WTC11 (cell line): ENCODE measurements at regions not wholly inside any gene's neighbourhood (a gene's known extent, or its start where the extent isn't known, plus 50 kb on each side); places are given as distances from the start of the nearest gene placed in this dataset.
"Not testable (repeated sequence)": the region's sequence is repeated elsewhere in the genome, so short reads cannot be mapped to it uniquely, and the experiment has no call there.

Experiments used
- ATAC-seq: fragments of 200-7000 bp; cut with Tn5 transposase; 2 replicates; pipeline ENCODE4 v1.10.0; 2021; ENCODE audit warnings: mild to moderate bottlenecking, moderate library complexity
- CTCF ChIA-PET: fragments of 300-600 bp; sonication (Branson Sonifier 250); formaldehyde crosslinking; loops from one replicate; lab custom pipeline; 2021; ENCODE audit warnings: antibody characterized with exemption; lab: Charles Lee
- POLR2A ChIA-PET: fragments of 350-600 bp; sonication (Branson Sonifier 250); formaldehyde crosslinking; loops from one replicate; lab custom pipeline; 2021; ENCODE audit warnings: antibody characterized with exemption; lab: Charles Lee
- DNase-seq: peaks from one replicate; pipeline ENCODE4 v3.0.0; 2021; ENCODE audit warnings: low spot score
- H3K27ac Mint-ChIP-seq: 2 replicates; pipeline ENCODE4 v1.8.0; 2021; ENCODE audit warnings: mixed read lengths
- H3K27me3 Mint-ChIP-seq: 2 replicates; pipeline ENCODE4 v1.8.0; 2021; ENCODE audit warnings: low read depth, mild to moderate bottlenecking, moderate library complexity, mixed read lengths
- H3K36me3 Mint-ChIP-seq: 2 replicates; pipeline ENCODE4 v1.8.0; 2021; ENCODE audit warnings: mixed read lengths
- H3K4me1 Mint-ChIP-seq: 2 replicates; pipeline ENCODE4 v1.8.0; 2022; ENCODE audit warnings: mixed read lengths
- H3K4me3 Mint-ChIP-seq: 2 replicates; pipeline ENCODE4 v1.8.0; 2021; ENCODE audit warnings: mild to moderate bottlenecking, moderate library complexity, mixed read lengths
- H3K9me3 Mint-ChIP-seq: 2 replicates; pipeline ENCODE4 v1.8.0; 2021; ENCODE audit warnings: mixed read lengths
- ATF1 ChIP-seq: sonication (generic); formaldehyde crosslinking; IDR thresholded peaks from 2 replicates; pipeline ENCODE4 v1.8.1; 2023; ENCODE audit warnings: mild to moderate bottlenecking, moderate library complexity, missing genetic modification reagents
- ATF6 ChIP-seq: sonication (generic); formaldehyde crosslinking; IDR thresholded peaks from 2 replicates; pipeline ENCODE4 v1.8.1; 2023; ENCODE audit warnings: mild to moderate bottlenecking, missing genetic modification reagents
- CBFB ChIP-seq: sonication (generic); formaldehyde crosslinking; IDR thresholded peaks from 2 replicates; pipeline ENCODE4 v1.8.1; 2022; ENCODE audit warnings: mild to moderate bottlenecking, low read depth, missing genetic modification reagents
- ELF4 ChIP-seq: sonication (generic); formaldehyde crosslinking; IDR thresholded peaks from 2 replicates; pipeline ENCODE4 v1.8.1; 2022; ENCODE audit warnings: low read depth, mild to moderate bottlenecking, moderate library complexity, missing genetic modification reagents
- FOXJ3 ChIP-seq: sonication (generic); formaldehyde crosslinking; IDR thresholded peaks from 2 replicates; pipeline ENCODE4 v1.9.0; 2021; ENCODE audit warnings: missing genetic modification reagents, mild to moderate bottlenecking, borderline replicate concordance
- FOXP1 ChIP-seq: sonication (generic); formaldehyde crosslinking; IDR thresholded peaks from 2 replicates; pipeline ENCODE4 v1.8.0; 2022; ENCODE audit warnings: missing genetic modification reagents, mild to moderate bottlenecking, moderate library complexity, borderline replicate concordance
- GABPB1 ChIP-seq: sonication (generic); formaldehyde crosslinking; IDR thresholded peaks from 2 replicates; pipeline ENCODE4 v1.8.1; 2023; ENCODE audit warnings: mild to moderate bottlenecking, missing genetic modification reagents
- JUN ChIP-seq: sonication (generic); formaldehyde crosslinking; IDR thresholded peaks from 2 replicates; pipeline ENCODE4 v1.8.0; 2023; ENCODE audit warnings: mild to moderate bottlenecking, missing genetic modification reagents
- MAX ChIP-seq: sonication (generic); formaldehyde crosslinking; IDR thresholded peaks from 2 replicates; pipeline ENCODE4 v1.8.0; 2022; ENCODE audit warnings: mild to moderate bottlenecking, missing genetic modification reagents
- MLX ChIP-seq: sonication (generic); formaldehyde crosslinking; IDR thresholded peaks from 2 replicates; pipeline ENCODE4 v1.8.1; 2023; ENCODE audit warnings: mild to moderate bottlenecking, missing genetic modification reagents, moderate library complexity
- MXD4 ChIP-seq: fragments of 250-450 bp; sonication (Bioruptor Pico); IDR thresholded peaks from 2 replicates; pipeline ENCODE4 v1.8.0; 2021; ENCODE audit warnings: mild to moderate bottlenecking, moderate library complexity, borderline replicate concordance
- NFATC4 ChIP-seq: fragments of 250-450 bp; sonication (Bioruptor Pico); IDR thresholded peaks from 2 replicates; pipeline ENCODE4 v1.9.0; 2021; ENCODE audit warnings: mild to moderate bottlenecking
- NFE2L1 ChIP-seq: sonication (generic); formaldehyde crosslinking; IDR thresholded peaks from 2 replicates; pipeline ENCODE4 v1.8.1; 2023; ENCODE audit warnings: missing genetic modification reagents
- NR2C2 ChIP-seq: sonication (generic); formaldehyde crosslinking; IDR thresholded peaks from 2 replicates; pipeline ENCODE4 v1.8.0; 2022; ENCODE audit warnings: mild to moderate bottlenecking, missing genetic modification reagents
- TEAD1 ChIP-seq: sonication (generic); formaldehyde crosslinking; IDR thresholded peaks from 2 replicates; pipeline ENCODE4 v1.8.0; 2022; ENCODE audit warnings: mild to moderate bottlenecking, missing genetic modification reagents
- TEAD4 ChIP-seq: sonication (generic); formaldehyde crosslinking; IDR thresholded peaks from 2 replicates; pipeline ENCODE4 v1.8.0; 2022; ENCODE audit warnings: mild to moderate bottlenecking, missing genetic modification reagents
- USF1 ChIP-seq: sonication (generic); formaldehyde crosslinking; IDR thresholded peaks from 2 replicates; pipeline ENCODE4 v1.8.0; 2022; ENCODE audit warnings: mild to moderate bottlenecking, missing genetic modification reagents
- ZBTB21 ChIP-seq: sonication (generic); formaldehyde crosslinking; IDR thresholded peaks from 2 replicates; pipeline ENCODE4 v1.8.1; 2023; ENCODE audit warnings: mild to moderate bottlenecking, missing genetic modification reagents, borderline replicate concordance
- ZNF121 ChIP-seq: sonication (generic); formaldehyde crosslinking; IDR thresholded peaks from 2 replicates; pipeline ENCODE4 v1.8.0; 2023; ENCODE audit warnings: missing genetic modification reagents
- ZNF138 ChIP-seq: sonication (generic); formaldehyde crosslinking; conservative IDR thresholded peaks from 2 replicates; pipeline ENCODE4 v1.8.1; 2022; ENCODE audit warnings: mild to moderate bottlenecking, moderate library complexity, missing genetic modification reagents
- ZNF317 ChIP-seq: sonication (generic); formaldehyde crosslinking; IDR thresholded peaks from 2 replicates; pipeline ENCODE4 v1.8.1; 2023; ENCODE audit warnings: low read depth, mild to moderate bottlenecking, moderate library complexity, missing genetic modification reagents, borderline replicate concordance
- ZNF416 ChIP-seq: fragments of 250-450 bp; sonication (Bioruptor Pico); IDR thresholded peaks from 2 replicates; pipeline ENCODE4 v1.9.0; 2021; ENCODE audit warnings: mild to moderate bottlenecking, inconsistent platforms
- ZNF671 ChIP-seq: fragments of 250-450 bp; sonication (Bioruptor Pico); IDR thresholded peaks from 2 replicates; pipeline ENCODE4 v1.8.0; 2021; ENCODE audit warnings: mild to moderate bottlenecking
- ZSCAN18 ChIP-seq: fragments of 250-450 bp; sonication (Bioruptor Pico); IDR thresholded peaks from 2 replicates; pipeline ENCODE4 v2.1.2; 2022; ENCODE audit warnings: mild to moderate bottlenecking, moderate library complexity

- H3K27me3 Mint-ChIP-seq, result no peaks in the 10 kb centered on the region; the same call in 1 of the 2 replicates
- H3K4me1 Mint-ChIP-seq, result peaks cover 13% of the 10 kb centered on the region
- no peak for DNase-seq
- no peak for TF ChIP-seq GABPB1 (CRISPR knock-in tag)
- no peak for TF ChIP-seq USF1
- TF ChIP-seq ELF4 (CRISPR knock-in tag), result no peak
- no peak for TF ChIP-seq ZNF138
- TF ChIP-seq FOXP1 (CRISPR knock-in tag), result no peak
- no peak for TF ChIP-seq ZNF121 (CRISPR knock-in tag)
- no peak for TF ChIP-seq TEAD4 (CRISPR knock-in tag)
- TF ChIP-seq ATF6 (CRISPR knock-in tag), result no peak
- no peak for TF ChIP-seq TEAD1
- no peak for TF ChIP-seq MXD4
- TF ChIP-seq ZNF416, result no peak
- TF ChIP-seq ZBTB21 (CRISPR knock-in tag), result no peak
- TF ChIP-seq NR2C2 (CRISPR knock-in tag), result no peak
- no peak for TF ChIP-seq FOXJ3 (CRISPR knock-in tag)
- TF ChIP-seq ZNF317 (CRISPR knock-in tag), result no peak
- H3K9me3 Mint-ChIP-seq, result no peaks in the 10 kb centered on the region
- ChIA-PET CTCF (no interaction called here), POLR2A (no interaction called here)
- H3K27ac Mint-ChIP-seq, result no peak overlapping the region
- H3K36me3 Mint-ChIP-seq, result no peaks in the 10 kb centered on the region
- ATAC-seq, result no peak
- no peak overlapping the region for H3K4me3 Mint-ChIP-seq
Measured at GRCh38 chrX:3803713-3804112, 90.3 kb upstream of the PRKX start.

- CTCF ChIA-PET, result no interaction called here
Measured at GRCh38 chrX:3803305-3803704, 89.9 kb upstream of the PRKX start.

GRCh38 chrX:3795411-3795810 is 82.0 kb upstream of the PRKX start:
- ATAC-seq, DNase-seq, CTCF ChIA-PET, POLR2A ChIA-PET, H3K4me1 Mint-ChIP-seq, H3K27me3 Mint-ChIP-seq, H3K9me3 Mint-ChIP-seq, H3K36me3 Mint-ChIP-seq, H3K4me3 Mint-ChIP-seq, H3K27ac Mint-ChIP-seq: not testable (repeated sequence)

More at GRCh38 chrX:3803305-3803704, 89.9 kb upstream of the PRKX start:
- Mint-ChIP-seq H3K4me1 (peaks cover 9% of the 10 kb centered on the region), H3K9me3 (no peaks in the 10 kb centered on the region), H3K36me3 (no peaks in the 10 kb centered on the region), H3K4me3 (no peak overlapping the region), H3K27me3 (no peaks in the 10 kb centered on the region; the same call in 1 of the 2 replicates), H3K27ac (no peak overlapping the region)
- TF ChIP-seq CBFB (no peak), MAX (no peak), NFATC4 (CRISPR knock-in tag) (no peak), JUN (CRISPR knock-in tag) (no peak), ATF1 (CRISPR knock-in tag) (no peak), ZSCAN18 (no peak), ZNF671 (CRISPR knock-in tag) (no peak), NFE2L1 (CRISPR knock-in tag) (no peak), MLX (no peak), ZNF121 (CRISPR knock-in tag) (no peak)
- POLR2A ChIA-PET, result no interaction called here
- DNase-seq (no peak), ATAC-seq (no peak)
